Neural cell (in vitro differentiated cells): ENCODE measurements at regions not wholly inside any gene's neighbourhood (a gene's known extent, or its start where the extent isn't known, plus 50 kb on each side); places are given as distances from the start of the nearest gene placed in this dataset.

Experiments used
- CTCF ChIP-seq: fragments of 450-650 bp; IDR thresholded peaks from 2 replicates; pipeline ENCODE4 v1.5.1; 2014; ENCODE audit warnings: antibody characterized with exemption, mild to moderate bottlenecking, moderate library complexity; ENCODE audit not compliant: poor library complexity, severe bottlenecking
- EZH2 ChIP-seq: fragments of 200-600, 300-800 bp; shearing (Covaris generic), sonication (generic); IDR thresholded peaks from 2 replicates; pipeline ENCODE4 v1.6.1; 2014; ENCODE audit warnings: antibody characterized with exemption, low read length, borderline replicate concordance, mild to moderate bottlenecking; ENCODE audit not compliant: insufficient read depth, poor library complexity, severe bottlenecking
- POLR2AphosphoS5 ChIP-seq: IDR thresholded peaks from 2 replicates; pipeline ENCODE4 v1.6.1; 2012
- RAD21 ChIP-seq: fragments of 450-650 bp; conservative IDR thresholded peaks from 2 replicates; pipeline ENCODE4 v1.6.1; 2014; ENCODE audit warnings: antibody characterized with exemption, mild to moderate bottlenecking, moderate library complexity
- TAF1 ChIP-seq: IDR thresholded peaks from 2 replicates; pipeline ENCODE4 v1.6.1; 2012; ENCODE audit warnings: low read depth

GRCh38 chr3:139252719-139253118, 91.1 kb upstream of the MRPS22 start:
- TF ChIP-seq TAF1 (no peak), POLR2AphosphoS5 (no peak), CTCF (no peak), EZH2 (no peak), RAD21 (no peak)
